ENCODE measurements at regions not wholly inside any gene's neighbourhood (a gene's known extent, or its start where the extent isn't known, plus 50 kb on each side); places are given as distances from the start of the nearest gene placed in this dataset.

DNA sequence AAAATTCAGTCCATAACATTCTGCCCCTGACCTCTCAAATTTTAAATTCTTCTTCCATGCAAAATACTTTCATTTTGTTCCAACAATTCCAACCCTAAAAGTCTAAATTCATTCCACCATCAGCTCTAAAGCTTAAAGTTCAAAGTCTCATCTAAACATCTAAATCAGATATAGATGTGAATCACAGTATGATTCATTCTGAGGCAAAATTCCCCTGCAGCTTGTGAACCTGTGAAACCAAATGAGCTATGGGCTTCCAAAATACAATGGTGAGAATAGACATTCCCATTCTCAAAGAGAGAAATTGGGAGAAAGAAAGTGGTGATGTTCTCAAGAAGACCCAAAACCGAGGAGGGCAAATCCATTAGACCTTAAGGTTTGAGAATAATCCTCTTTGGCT is 309.8 kb downstream of the HIVEP2 start:
- no peak for TF ChIP-seq CTCF (tag by site-specific recombination; IDR thresholded peaks at IDR 0.05)
- no peak for TF ChIP-seq ZNF704 (tag by site-specific recombination; IDR thresholded peaks at IDR 0.05)
- no peak for TF ChIP-seq ZNF423 (tag by site-specific recombination; IDR thresholded peaks at IDR 0.05)
- no peak for TF ChIP-seq ZNF621 (tag by site-specific recombination; IDR thresholded peaks at IDR 0.05)
- TF ChIP-seq, protein P1, sequence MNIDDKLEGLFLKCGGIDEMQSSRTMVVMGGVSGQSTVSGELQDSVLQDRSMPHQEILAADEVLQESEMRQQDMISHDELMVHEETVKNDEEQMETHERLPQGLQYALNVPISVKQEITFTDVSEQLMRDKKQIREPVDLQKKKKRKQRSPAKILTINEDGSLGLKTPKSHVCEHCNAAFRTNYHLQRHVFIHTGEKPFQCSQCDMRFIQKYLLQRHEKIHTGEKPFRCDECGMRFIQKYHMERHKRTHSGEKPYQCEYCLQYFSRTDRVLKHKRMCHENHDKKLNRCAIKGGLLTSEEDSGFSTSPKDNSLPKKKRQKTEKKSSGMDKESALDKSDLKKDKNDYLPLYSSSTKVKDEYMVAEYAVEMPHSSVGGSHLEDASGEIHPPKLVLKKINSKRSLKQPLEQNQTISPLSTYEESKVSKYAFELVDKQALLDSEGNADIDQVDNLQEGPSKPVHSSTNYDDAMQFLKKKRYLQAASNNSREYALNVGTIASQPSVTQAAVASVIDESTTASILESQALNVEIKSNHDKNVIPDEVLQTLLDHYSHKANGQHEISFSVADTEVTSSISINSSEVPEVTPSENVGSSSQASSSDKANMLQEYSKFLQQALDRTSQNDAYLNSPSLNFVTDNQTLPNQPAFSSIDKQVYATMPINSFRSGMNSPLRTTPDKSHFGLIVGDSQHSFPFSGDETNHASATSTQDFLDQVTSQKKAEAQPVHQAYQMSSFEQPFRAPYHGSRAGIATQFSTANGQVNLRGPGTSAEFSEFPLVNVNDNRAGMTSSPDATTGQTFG (tag by site-specific recombination; IDR thresholded peaks at IDR 0.05; ENCODE audit: borderline replicate concordance): no peak
- TF ChIP-seq ZNF768 (tag by site-specific recombination; IDR thresholded peaks at IDR 0.05): no peak
- no peak for TF ChIP-seq ZNF174 (tag by site-specific recombination; IDR thresholded peaks at IDR 0.05)
- no peak for TF ChIP-seq ZNF274 (IDR thresholded peaks at IDR 0.05; ENCODE audit: low read length)
- no peak for TF ChIP-seq ZNF274 (tag by site-specific recombination; IDR thresholded peaks at IDR 0.05; ENCODE audit: borderline replicate concordance)

Measured in HEK293 (cell line).